HFFc6 (cell line): ENCODE measurements at regions not wholly inside any gene's neighbourhood (a gene's known extent, or its start where the extent isn't known, plus 50 kb on each side); places are given as distances from the start of the nearest gene placed in this dataset.

Source experiments
- DNase-seq: peaks from one replicate; pipeline ENCODE4 v3.0.0-alpha.2; 2018
- H3K27ac Mint-ChIP-seq: 2 replicates; pipeline ENCODE4 v1.8.0; 2020; ENCODE audit warnings: mild to moderate bottlenecking, mixed read lengths
- H3K27me3 Mint-ChIP-seq: 2 replicates; pipeline ENCODE4 v1.8.0; 2021; ENCODE audit warnings: mild to moderate bottlenecking, moderate library complexity, mixed read lengths; ENCODE audit not compliant: insufficient read depth
- H3K36me3 Mint-ChIP-seq: 2 replicates; pipeline ENCODE4 v1.8.0; 2021; ENCODE audit warnings: low read depth, mixed read lengths
- H3K4me1 Mint-ChIP-seq: 2 replicates; pipeline ENCODE4 v1.8.0; 2020; ENCODE audit warnings: low read depth, mixed read lengths
- H3K4me3 Mint-ChIP-seq: 2 replicates; pipeline ENCODE4 v1.8.0; 2020; ENCODE audit warnings: mild to moderate bottlenecking, moderate library complexity, mixed read lengths
- H3K9me3 Mint-ChIP-seq: 2 replicates; pipeline ENCODE4 v1.8.0; 2020; ENCODE audit warnings: mild to moderate bottlenecking, mixed read lengths
- CTCF ChIP-seq: fragments of 200-600 bp; sonication (generic); IDR thresholded peaks from 2 replicates; pipeline ENCODE4 v1.5.0; 2021; ENCODE audit warnings: antibody characterized with exemption, mild to moderate bottlenecking

GRCh38 chr5:62197697-62198096 lies 108.3 kb upstream of the KIF2A start:
- peaks cover 6% of the 10 kb centered on the region; the same call in 1 of the 2 replicates for H3K9me3 Mint-ChIP-seq
- H3K27ac Mint-ChIP-seq = no peak overlapping the region
- no peaks in the 10 kb centered on the region for H3K4me1 Mint-ChIP-seq
- H3K4me3 Mint-ChIP-seq = no peak overlapping the region
- no peaks in the 10 kb centered on the region for H3K36me3 Mint-ChIP-seq
- no peak for TF ChIP-seq CTCF
- H3K27me3 Mint-ChIP-seq = peaks cover 5% of the 10 kb centered on the region
- DNase-seq = no peak

GRCh38 chr5:62198421-62198820 lies 107.6 kb upstream of the KIF2A start:
- no peak overlapping the region for H3K4me3 Mint-ChIP-seq

GRCh38 chr5:62199792-62200716 lies 106.0 kb upstream of the KIF2A start:
- Mint-ChIP-seq H3K27ac (no peak overlapping the region), H3K36me3 (no peaks in the 10 kb centered on the region), H3K4me1 (no peaks in the 10 kb centered on the region), H3K4me3 (no peak overlapping the region), H3K9me3 (no peaks in the 10 kb centered on the region), H3K27me3 (peaks cover 5% of the 10 kb centered on the region)
- no peak for DNase-seq
- no peak for TF ChIP-seq CTCF

More at GRCh38 chr5:62198421-62198820, 107.6 kb upstream of the KIF2A start:
- Mint-ChIP-seq H3K27me3 (peaks cover 5% of the 10 kb centered on the region), H3K4me1 (no peaks in the 10 kb centered on the region), H3K36me3 (no peaks in the 10 kb centered on the region), H3K27ac (no peak overlapping the region), H3K9me3 (no peaks in the 10 kb centered on the region)
- TF ChIP-seq CTCF = no peak
- DNase-seq = no peak

- Mint-ChIP-seq H3K4me1 (0 out of 2 replicates have a peak, but pooled peaks cover 4% of the 10 kb centered on the region), H3K27ac (no peak overlapping the region), H3K36me3 (no peaks in the 10 kb centered on the region), H3K9me3 (no peaks in the 10 kb centered on the region), H3K4me3 (no peak overlapping the region; the same call in 1 of the 2 replicates), H3K27me3 (peaks cover 26% of the 10 kb centered on the region)
- TF ChIP-seq CTCF = no peak; the same call in 1 of the 2 replicates
- DNase-seq = no peak
These were observed 99.7 kb upstream of the KIF2A start for GRCh38 chr5:62206150-62206829.

- Mint-ChIP-seq H3K4me1 (0 out of 2 replicates have a peak, but pooled peaks cover 4% of the 10 kb centered on the region), H3K36me3 (no peaks in the 10 kb centered on the region), H3K27ac (no peak overlapping the region), H3K27me3 (peaks cover 23% of the 10 kb centered on the region), H3K4me3 (no peak overlapping the region), H3K9me3 (no peaks in the 10 kb centered on the region)
- TF ChIP-seq CTCF = no peak
- no peak for DNase-seq
These were observed 97.7 kb upstream of the KIF2A start for GRCh38 chr5:62208218-62208852.
